ENCODE measurements at regions not wholly inside any gene's neighbourhood (a gene's known extent, or its start where the extent isn't known, plus 50 kb on each side); places are given as distances from the start of the nearest gene placed in this dataset.

- TF ChIP-seq CTCF (IDR thresholded peaks at IDR 0.05) (no peak), POLR2A (IDR thresholded peaks at IDR 0.05) (no peak)
Observed at GRCh38 chr9:29714860-29715259, 2141.6 kb upstream of the C9orf72 start.

All from prostate gland (tissue), 2 donors.